H1 (cell line): ENCODE measurements at regions not wholly inside any gene's neighbourhood (a gene's known extent, or its start where the extent isn't known, plus 50 kb on each side); places are given as distances from the start of the nearest gene placed in this dataset.

Experiments
- FOSL1 ChIP-seq: IDR thresholded peaks from 2 replicates; pipeline ENCODE4 v1.6.1; 2011; ENCODE audit warnings: mild to moderate bottlenecking, low read depth, low read length, moderate library complexity; ENCODE audit not compliant: insufficient read depth
- SP1 ChIP-seq: IDR thresholded peaks from 2 replicates; pipeline ENCODE4 v1.6.1; 2011; ENCODE audit warnings: low read depth, low read length
- SP4 ChIP-seq: IDR thresholded peaks from 2 replicates; pipeline ENCODE4 v1.6.1; 2012; ENCODE audit warnings: low read length, inconsistent platforms

GRCh38 chr10:18875477-18875876, 173.1 kb upstream of the MALRD1 start (continued):
- no peak for TF ChIP-seq SP4
- TF ChIP-seq SP1, result no peak
- no peak for TF ChIP-seq FOSL1
